GM19240 (cell line): ENCODE measurements at regions not wholly inside any gene's neighbourhood (a gene's known extent, or its start where the extent isn't known, plus 50 kb on each side); places are given as distances from the start of the nearest gene placed in this dataset.

Source experiments
- DNase-seq: peaks from one replicate; pipeline ENCODE4 v3.0.0; 2011; ENCODE audit warnings: low spot score; ENCODE audit not compliant: insufficient read length

- DNase-seq = no peak
Measured at GRCh38 chr4:112845386-112845785, 204.1 kb upstream of the ANK2 start.

GRCh38 chr4:112847045-112847444, 202.4 kb upstream of the ANK2 start:
- no peak for DNase-seq

- DNase-seq = no peak
Measured at GRCh38 chr4:112847781-112848180, 201.7 kb upstream of the ANK2 start.

- no peak for DNase-seq
Measured at GRCh38 chr4:112848911-112849310, 200.5 kb upstream of the ANK2 start.

- DNase-seq = no peak
Measured at GRCh38 chr4:112852601-112853000, 196.9 kb upstream of the ANK2 start.

GRCh38 chr4:112853662-112854256, 195.7 kb upstream of the ANK2 start:
- no peak for DNase-seq

- DNase-seq = no peak
Measured at GRCh38 chr4:112854420-112854819, 195.0 kb upstream of the ANK2 start.

- DNase-seq = no peak
Measured at GRCh38 chr4:112855058-112855457, 194.4 kb upstream of the ANK2 start.

- DNase-seq = no peak
Measured at GRCh38 chr4:112857461-112857860, 192.0 kb upstream of the ANK2 start.

GRCh38 chr4:112858751-112859150, 190.7 kb upstream of the ANK2 start:
- DNase-seq = no peak

GRCh38 chr4:112859456-112860184, 189.8 kb upstream of the ANK2 start:
- DNase-seq = no peak

- DNase-seq = no peak
Measured at GRCh38 chr4:112860830-112861690, 188.4 kb upstream of the ANK2 start.

- no peak for DNase-seq
Measured at GRCh38 chr4:112861691-112862674, 187.5 kb upstream of the ANK2 start.

- DNase-seq = no peak
Measured at GRCh38 chr4:112865443-112865842, 184.0 kb upstream of the ANK2 start.

GRCh38 chr4:112876316-112876715, 173.1 kb upstream of the ANK2 start:
- DNase-seq = no peak

GRCh38 chr4:112881842-112882241, 167.6 kb upstream of the ANK2 start:
- no peak for DNase-seq

GRCh38 chr4:112882286-112882685, 167.2 kb upstream of the ANK2 start:
- DNase-seq = no peak

- DNase-seq = no peak
Measured at GRCh38 chr4:112884406-112884805, 165.0 kb upstream of the ANK2 start.

GRCh38 chr4:112885897-112886296, 163.6 kb upstream of the ANK2 start:
- no peak for DNase-seq

GRCh38 chr4:112888622-112889021, 160.8 kb upstream of the ANK2 start:
- no peak for DNase-seq

- no peak for DNase-seq
Measured at GRCh38 chr4:112889199-112889598, 160.3 kb upstream of the ANK2 start.
